ENCODE measurements at regions not wholly inside any gene's neighbourhood (a gene's known extent, or its start where the extent isn't known, plus 50 kb on each side); places are given as distances from the start of the nearest gene placed in this dataset.

DNA sequence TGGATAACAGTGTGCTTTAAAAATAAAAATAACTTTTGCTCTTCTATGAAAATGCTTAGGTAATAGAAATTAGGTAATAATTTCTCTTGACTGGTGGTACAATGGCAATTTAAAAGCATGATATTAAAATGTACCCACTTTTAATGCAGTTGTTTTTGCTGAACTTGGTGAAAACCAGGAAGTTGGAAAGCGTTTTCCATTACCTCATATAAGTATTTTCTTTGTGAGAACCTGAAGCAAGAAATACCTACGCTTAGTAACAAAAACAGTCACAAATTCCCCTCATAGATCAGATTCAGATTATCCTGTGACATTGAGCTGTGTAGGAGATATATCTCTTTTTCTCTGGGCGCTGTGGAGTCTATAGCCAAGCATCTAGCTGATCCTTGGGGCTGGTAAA is 689.0 kb upstream of the FZD8 start:
- H3K4me2 ChIP-seq = no peak overlapping the region
- no peaks in the 10 kb centered on the region for H4K20me1 ChIP-seq (ENCODE audit: insufficient read depth)
- H3K36me3 ChIP-seq (ENCODE audit: insufficient read depth) = no peaks in the 10 kb centered on the region
- TF ChIP-seq, protein P1, sequence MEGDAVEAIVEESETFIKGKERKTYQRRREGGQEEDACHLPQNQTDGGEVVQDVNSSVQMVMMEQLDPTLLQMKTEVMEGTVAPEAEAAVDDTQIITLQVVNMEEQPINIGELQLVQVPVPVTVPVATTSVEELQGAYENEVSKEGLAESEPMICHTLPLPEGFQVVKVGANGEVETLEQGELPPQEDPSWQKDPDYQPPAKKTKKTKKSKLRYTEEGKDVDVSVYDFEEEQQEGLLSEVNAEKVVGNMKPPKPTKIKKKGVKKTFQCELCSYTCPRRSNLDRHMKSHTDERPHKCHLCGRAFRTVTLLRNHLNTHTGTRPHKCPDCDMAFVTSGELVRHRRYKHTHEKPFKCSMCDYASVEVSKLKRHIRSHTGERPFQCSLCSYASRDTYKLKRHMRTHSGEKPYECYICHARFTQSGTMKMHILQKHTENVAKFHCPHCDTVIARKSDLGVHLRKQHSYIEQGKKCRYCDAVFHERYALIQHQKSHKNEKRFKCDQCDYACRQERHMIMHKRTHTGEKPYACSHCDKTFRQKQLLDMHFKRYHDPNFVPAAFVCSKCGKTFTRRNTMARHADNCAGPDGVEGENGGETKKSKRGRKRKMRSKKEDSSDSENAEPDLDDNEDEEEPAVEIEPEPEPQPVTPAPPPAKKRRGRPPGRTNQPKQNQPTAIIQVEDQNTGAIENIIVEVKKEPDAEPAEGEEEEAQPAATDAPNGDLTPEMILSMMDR (conservative IDR thresholded peaks at IDR 0.05; ENCODE audit: low read depth, low read length) = no peak
- H3K79me2 ChIP-seq (ENCODE audit: insufficient read depth, low read depth) = no peaks in the 10 kb centered on the region
- no peaks in the 10 kb centered on the region for H3K27me3 ChIP-seq (ENCODE audit: insufficient read depth, low read depth)
- no peak overlapping the region for H2AFZ ChIP-seq (ENCODE audit: low read depth)
- H3K9ac ChIP-seq = no peak overlapping the region
- no peak overlapping the region for H3K27ac ChIP-seq
- H3K4me3 ChIP-seq (IDR thresholded peaks at IDR 0.05; ENCODE audit: insufficient read depth, low read depth, low read length) = no peak overlapping the region
- no peaks in the 10 kb centered on the region for H3K4me1 ChIP-seq (ENCODE audit: low read depth, poor library complexity, severe bottlenecking)

DNA sequence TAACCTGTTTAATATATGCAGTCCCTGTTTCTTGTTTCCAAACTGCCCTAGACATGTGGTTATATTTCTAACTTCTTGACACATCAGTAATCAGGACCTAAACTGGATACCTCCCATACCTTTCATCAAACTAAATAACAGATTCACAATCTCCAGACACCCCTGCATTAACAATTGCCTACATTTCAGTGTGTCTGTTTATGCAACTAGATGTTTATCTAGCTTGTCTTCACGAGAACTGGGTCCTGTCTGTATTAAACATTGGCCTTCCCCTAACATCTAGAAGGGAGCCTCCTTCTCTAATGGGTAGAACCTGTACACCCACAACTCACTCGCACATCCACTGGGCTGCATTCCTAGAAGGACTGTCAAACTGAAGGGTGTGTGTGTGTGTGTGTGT is 683.7 kb upstream of the FZD8 start:
- H3K36me3 ChIP-seq (ENCODE audit: insufficient read depth) = no peaks in the 10 kb centered on the region
- no peaks in the 10 kb centered on the region for H3K4me1 ChIP-seq (ENCODE audit: low read depth, poor library complexity, severe bottlenecking)
- H3K4me3 ChIP-seq (IDR thresholded peaks at IDR 0.05; ENCODE audit: insufficient read depth, low read depth, low read length) = no peak overlapping the region
- no peak overlapping the region for H2AFZ ChIP-seq (ENCODE audit: low read depth)
- TF ChIP-seq, protein P1 (conservative IDR thresholded peaks at IDR 0.05; ENCODE audit: low read depth, low read length) = no peak
- H3K27ac ChIP-seq = no peak overlapping the region
- H4K20me1 ChIP-seq (ENCODE audit: insufficient read depth) = no peaks in the 10 kb centered on the region
- H3K4me2 ChIP-seq = no peak overlapping the region
- H3K9ac ChIP-seq = no peak overlapping the region
- H3K79me2 ChIP-seq (ENCODE audit: insufficient read depth, low read depth) = no peaks in the 10 kb centered on the region
- H3K27me3 ChIP-seq (ENCODE audit: insufficient read depth, low read depth) = no peaks in the 10 kb centered on the region

DNA sequence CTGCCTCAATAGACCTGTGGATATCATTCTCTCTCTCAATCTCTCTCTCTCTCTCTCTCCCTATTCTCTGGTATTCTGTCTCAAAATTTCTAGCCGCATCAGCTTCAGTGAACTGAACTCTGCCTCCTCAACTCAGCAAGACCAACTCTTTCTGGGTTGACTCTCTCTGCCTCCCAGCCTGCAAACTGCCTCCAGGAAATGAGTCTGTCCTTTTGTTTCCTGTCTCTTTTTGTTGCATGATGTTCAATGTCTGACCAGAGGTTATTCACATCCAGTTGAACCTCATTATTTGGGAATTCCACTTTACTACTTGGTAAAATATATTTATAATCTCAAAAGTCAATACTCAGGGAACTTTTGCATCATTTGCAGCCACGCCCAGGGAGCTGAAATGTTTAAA is 682.7 kb upstream of the FZD8 start:
- H4K20me1 ChIP-seq (ENCODE audit: insufficient read depth) = no peaks in the 10 kb centered on the region
- H3K4me1 ChIP-seq (ENCODE audit: low read depth, poor library complexity, severe bottlenecking) = no peaks in the 10 kb centered on the region
- H3K4me3 ChIP-seq (IDR thresholded peaks at IDR 0.05; ENCODE audit: insufficient read depth, low read depth, low read length) = no peak overlapping the region
- no peak overlapping the region for H3K9ac ChIP-seq
- no peak overlapping the region for H2AFZ ChIP-seq (ENCODE audit: low read depth)
- TF ChIP-seq, protein P1 (conservative IDR thresholded peaks at IDR 0.05; ENCODE audit: low read depth, low read length) = no peak
- H3K27me3 ChIP-seq (ENCODE audit: insufficient read depth, low read depth) = no peaks in the 10 kb centered on the region
- no peak overlapping the region for H3K4me2 ChIP-seq
- no peaks in the 10 kb centered on the region for H3K36me3 ChIP-seq (ENCODE audit: insufficient read depth)
- H3K27ac ChIP-seq = no peak overlapping the region
- H3K79me2 ChIP-seq (ENCODE audit: insufficient read depth, low read depth) = no peaks in the 10 kb centered on the region

DNA sequence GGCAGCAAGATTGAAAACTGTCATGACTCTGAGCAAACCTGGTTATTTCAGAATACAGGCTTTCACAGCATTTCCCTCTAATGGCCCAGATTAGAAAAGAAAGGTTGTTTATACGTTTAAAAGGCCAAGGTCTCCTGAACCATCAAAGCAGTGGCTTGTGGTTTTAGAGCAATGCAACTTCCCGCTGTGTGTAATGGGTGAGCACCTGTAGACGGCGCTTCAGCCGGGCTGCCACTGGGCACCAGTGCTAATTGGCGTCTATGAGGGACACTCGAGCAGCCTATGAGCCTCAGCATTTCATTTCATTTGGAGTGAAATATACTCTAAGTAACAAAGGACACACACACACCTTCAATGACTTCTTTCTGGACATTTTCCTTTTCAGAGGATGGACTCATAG is 671.0 kb upstream of the FZD8 start:
- Histone ChIP-seq H4K20me1 (ENCODE audit: insufficient read depth) (no peaks in the 10 kb centered on the region), H3K79me2 (ENCODE audit: insufficient read depth, low read depth) (no peaks in the 10 kb centered on the region), H2AFZ (ENCODE audit: low read depth) (peak overlapping the region; percentile 31; the same call in 1 of the 2 replicates), H3K4me1 (ENCODE audit: low read depth, poor library complexity, severe bottlenecking) (peaks cover 43% of the 10 kb centered on the region), H3K27me3 (ENCODE audit: insufficient read depth, low read depth) (no peaks in the 10 kb centered on the region), H3K27ac (peak overlapping the region; percentile 35), H3K4me3 (IDR thresholded peaks at IDR 0.05; ENCODE audit: insufficient read depth, low read depth, low read length) (no peak overlapping the region), H3K36me3 (ENCODE audit: insufficient read depth) (no peaks in the 10 kb centered on the region), H3K9ac (no peak overlapping the region), H3K4me2 (peak overlapping the region; percentile 57)
- TF ChIP-seq, protein P1 (conservative IDR thresholded peaks at IDR 0.05; ENCODE audit: low read depth, low read length) = 0 out of 2 replicates have a peak, but pooled peaks have one; percentile 30

Data from KMS-11 (cell line).